ENCODE measurements at regions not wholly inside any gene's neighbourhood (a gene's known extent, or its start where the extent isn't known, plus 50 kb on each side); places are given as distances from the start of the nearest gene placed in this dataset.

DNA sequence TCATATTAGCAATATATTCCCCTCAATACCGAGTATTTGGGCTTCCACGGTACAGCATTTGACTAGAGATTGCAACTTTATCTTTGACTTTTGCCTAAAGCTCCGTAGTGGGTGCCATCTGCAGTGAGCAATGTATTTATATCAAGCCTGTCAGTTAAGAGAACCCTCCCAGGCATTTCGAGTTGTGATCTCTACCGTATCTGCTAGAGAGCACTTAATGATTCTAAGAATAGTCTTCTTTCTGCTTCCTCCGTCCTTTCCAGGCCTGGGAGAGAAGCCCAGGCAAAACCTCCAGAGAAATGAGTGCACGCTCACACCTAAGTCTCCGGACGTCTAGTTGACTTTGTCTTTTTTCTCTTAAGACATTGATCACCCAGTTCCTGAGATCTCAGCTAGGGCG is 210.6 kb downstream of the KLF6 start:
- no peak for TF ChIP-seq GATA2 (IDR thresholded peaks at IDR 0.05; ENCODE audit: insufficient read depth, insufficient read length, low read depth, low read length)
- no peak for TF ChIP-seq POLR2A (IDR thresholded peaks at IDR 0.05; ENCODE audit: low read depth, low read length)
- TF ChIP-seq, protein P1, sequence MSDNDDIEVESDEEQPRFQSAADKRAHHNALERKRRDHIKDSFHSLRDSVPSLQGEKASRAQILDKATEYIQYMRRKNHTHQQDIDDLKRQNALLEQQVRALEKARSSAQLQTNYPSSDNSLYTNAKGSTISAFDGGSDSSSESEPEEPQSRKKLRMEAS (IDR thresholded peaks at IDR 0.05; ENCODE audit: insufficient read depth, insufficient read length): no peak
